GM20431 (cell line): ENCODE measurements at regions not wholly inside any gene's neighbourhood (a gene's known extent, or its start where the extent isn't known, plus 50 kb on each side); places are given as distances from the start of the nearest gene placed in this dataset.
"Not testable (repeated sequence)": the region's sequence is repeated elsewhere in the genome, so short reads cannot be mapped to it uniquely, and the experiment has no call there.

Source experiments
- in situ Hi-C: fragments of 300-500 bp; cut with MseI, MboI; formaldehyde crosslinking; loops from one replicate; pipeline ENCODE4 v1.15.0; 2020; ENCODE audit warnings: low sequenced_read_pairs; ENCODE audit not compliant: unreplicated experiment

GRCh38 chr1:29698033-29698432 lies 461.7 kb downstream of the PTPRU start:
- in situ Hi-C loops, result no loop called here

- in situ Hi-C loops, result no loop called here
Observed at GRCh38 chr1:29697391-29697780, 461.1 kb downstream of the PTPRU start.

- in situ Hi-C loops, result no loop called here
Observed at GRCh38 chr1:29696656-29697390, 460.5 kb downstream of the PTPRU start.

GRCh38 chr1:29695803-29696202 lies 459.5 kb downstream of the PTPRU start:
- in situ Hi-C loops, result no loop called here

DNA sequence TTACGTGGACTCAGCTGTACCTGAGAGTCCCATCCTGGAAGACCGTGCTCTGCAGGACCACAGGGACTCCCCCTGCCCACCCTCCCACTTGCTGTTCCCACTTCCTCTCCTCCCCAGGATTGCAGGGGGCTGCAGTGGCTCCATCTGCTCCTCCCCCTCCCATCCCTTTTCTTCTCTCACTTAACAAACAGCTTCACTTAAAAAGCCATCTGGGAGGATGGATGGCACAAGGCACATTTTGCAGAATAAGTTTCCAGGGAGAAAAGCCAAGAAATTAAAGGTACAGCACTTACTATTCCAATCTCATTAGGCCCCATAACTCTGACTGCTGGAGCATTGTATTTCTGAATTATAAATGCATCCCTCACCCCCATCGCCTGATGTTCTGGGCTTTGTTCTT lies 458.7 kb downstream of the PTPRU start:
- in situ Hi-C loops, result no loop called here

DNA sequence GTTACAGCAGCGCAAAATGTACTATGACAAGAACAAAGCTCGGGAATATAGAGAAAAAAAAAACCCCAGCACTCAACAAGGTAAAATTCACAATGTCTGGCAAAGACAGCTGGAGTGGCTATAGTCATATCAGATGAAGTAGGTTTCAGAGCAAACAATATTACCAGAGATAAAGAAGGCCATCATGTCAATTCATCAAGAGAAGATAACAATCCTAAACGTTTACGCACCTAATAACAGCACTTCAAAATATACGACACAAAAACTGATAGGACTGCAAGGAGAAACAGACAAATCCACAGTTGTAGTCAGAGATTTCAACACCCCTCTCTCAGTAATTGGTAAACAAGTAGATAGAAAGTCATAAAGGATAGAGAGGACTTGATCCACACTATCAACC lies 455.2 kb downstream of the PTPRU start:
- in situ Hi-C loops, result no loop called here

- in situ Hi-C loops, result no loop called here
Observed at GRCh38 chr1:29690156-29690555, 453.8 kb downstream of the PTPRU start.

- in situ Hi-C loops, result no loop called here
Observed at GRCh38 chr1:29689372-29690030, 453.2 kb downstream of the PTPRU start.

- in situ Hi-C loops, result no loop called here
Observed at GRCh38 chr1:29688471-29689365, 452.4 kb downstream of the PTPRU start.

- in situ Hi-C loops, result no loop called here
Observed at GRCh38 chr1:29687601-29688244, 451.4 kb downstream of the PTPRU start.

DNA sequence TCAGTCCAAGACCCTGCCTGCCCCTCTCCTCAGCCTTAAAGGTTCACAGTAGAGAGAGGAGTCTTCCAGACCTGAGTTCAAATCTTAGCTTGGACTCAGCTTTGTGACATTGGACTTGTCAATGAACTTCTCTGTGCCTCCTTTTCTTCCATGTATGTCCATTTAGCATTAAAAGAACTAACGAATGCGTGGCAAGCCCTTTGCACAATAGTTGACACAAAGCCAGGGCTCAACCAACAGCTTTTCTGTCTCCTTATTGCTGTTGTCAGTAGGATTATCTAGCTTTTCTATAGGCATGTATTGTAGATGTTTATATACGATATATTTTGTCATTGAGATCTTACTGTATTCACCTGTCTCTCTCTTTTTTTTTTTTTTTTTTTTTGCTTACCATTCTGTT lies 450.8 kb downstream of the PTPRU start:
- in situ Hi-C loops, result no loop called here

- in situ Hi-C loops, result no loop called here
Observed at GRCh38 chr1:29686012-29686930, 449.9 kb downstream of the PTPRU start.

DNA sequence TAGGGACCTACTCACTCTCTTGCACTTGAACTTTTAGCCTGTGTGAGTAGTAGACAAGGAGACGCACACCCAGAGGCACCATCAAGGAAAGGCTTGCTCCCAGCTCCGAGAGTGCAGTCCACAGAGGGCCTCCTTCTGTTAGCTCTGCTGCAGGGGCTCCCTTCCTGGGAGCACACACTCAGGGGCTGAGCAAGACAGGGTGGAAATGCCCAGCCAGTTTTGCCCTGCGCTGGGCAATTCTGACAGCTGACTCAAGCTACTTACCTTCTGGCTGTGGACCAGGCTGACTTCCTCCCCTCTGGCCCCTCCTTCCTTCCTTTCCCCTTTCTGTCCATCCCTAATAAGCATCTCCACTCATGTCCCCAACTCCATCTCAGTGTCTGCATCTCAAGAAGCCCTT lies 449.1 kb downstream of the PTPRU start:
- in situ Hi-C loops, result no loop called here

GRCh38 chr1:29684141-29684540 lies 447.8 kb downstream of the PTPRU start:
- in situ Hi-C loops, result no loop called here

GRCh38 chr1:29683472-29683871 lies 447.1 kb downstream of the PTPRU start:
- in situ Hi-C loops, result no loop called here

GRCh38 chr1:29682919-29683295 lies 446.6 kb downstream of the PTPRU start:
- in situ Hi-C loops, result no loop called here

DNA sequence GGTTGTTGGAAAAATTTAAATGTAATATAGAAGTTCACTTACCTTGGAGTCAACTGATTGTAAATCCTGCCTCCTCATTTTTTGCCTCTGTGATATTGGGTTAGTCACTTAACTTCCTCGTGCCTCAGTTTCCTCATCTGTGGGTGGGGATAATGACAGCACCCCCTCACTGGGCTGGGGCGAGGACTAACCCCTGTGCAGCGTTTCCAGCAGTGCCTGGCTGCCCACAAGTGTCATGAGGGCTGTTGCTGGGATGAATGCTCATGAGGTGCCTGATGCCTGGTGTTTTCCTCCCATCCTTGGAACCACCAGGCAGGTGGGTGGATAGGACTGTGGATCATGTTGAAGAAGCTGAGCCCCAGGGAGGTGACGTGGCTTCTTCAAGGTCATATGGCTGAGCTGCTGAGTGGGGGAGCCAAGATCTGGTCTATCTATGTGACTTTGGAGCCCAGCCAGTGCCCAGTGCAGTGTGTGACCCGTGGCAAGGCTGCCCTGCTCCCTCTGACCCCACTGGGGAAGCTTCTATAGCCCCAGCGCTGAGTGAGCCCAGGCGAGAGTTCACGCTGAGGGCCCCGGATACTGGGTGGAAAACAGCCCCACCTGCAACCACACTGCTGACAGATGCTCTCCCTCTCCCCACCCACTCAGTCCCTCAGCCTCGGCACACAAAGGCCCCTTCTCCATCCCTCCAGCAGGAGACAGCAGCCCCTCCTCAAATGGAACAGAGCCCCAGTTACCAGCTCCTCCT lies 446.0 kb downstream of the PTPRU start:
- in situ Hi-C loops, result no loop called here

DNA sequence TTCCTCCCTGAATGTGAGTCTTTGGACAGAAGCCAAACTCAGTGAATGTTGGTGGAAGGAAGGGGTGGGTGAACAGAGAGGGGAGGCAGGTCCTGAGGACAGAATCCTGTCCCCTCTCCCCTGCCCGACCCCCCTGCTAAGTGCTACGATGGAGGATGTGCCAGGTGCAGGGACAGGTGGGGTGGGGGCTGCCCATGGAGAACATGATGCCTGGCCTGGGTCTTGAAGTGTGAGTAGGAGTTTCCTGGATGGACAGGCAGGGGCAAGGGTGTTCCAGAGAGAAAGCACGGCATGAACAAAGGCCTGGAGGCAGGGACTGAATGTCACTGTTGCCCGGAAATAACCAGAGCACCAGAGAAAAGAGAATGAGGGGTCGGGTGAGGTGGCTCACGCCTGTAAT lies 445.1 kb downstream of the PTPRU start:
- in situ Hi-C loops, result not testable (repeated sequence)
